COLO668 (cell line): ENCODE measurements at regions not wholly inside any gene's neighbourhood (a gene's known extent, or its start where the extent isn't known, plus 50 kb on each side); places are given as distances from the start of the nearest gene placed in this dataset.
"Not testable (repeated sequence)": the region's sequence is repeated elsewhere in the genome, so short reads cannot be mapped to it uniquely, and the experiment has no call there.

Experiments
- DNase-seq: peaks from one replicate; lab custom pipeline; 2025; ENCODE audit not compliant: unreplicated experiment; lab: John Stamatoyannopoulos, UW

- no peak for DNase-seq
These were observed 1338.2 kb upstream of the GJE1 start for GRCh38 chr6:140794544-140794943.

GRCh38 chr6:140790109-140790508, 1342.6 kb upstream of the GJE1 start:
- DNase-seq, result no peak

- DNase-seq, result no peak
These were observed 1343.3 kb upstream of the GJE1 start for GRCh38 chr6:140789466-140789865.

GRCh38 chr6:140785926-140786325, 1346.8 kb upstream of the GJE1 start:
- no peak for DNase-seq

GRCh38 chr6:140784573-140784972, 1348.2 kb upstream of the GJE1 start:
- DNase-seq, result no peak

- DNase-seq, result not testable (repeated sequence)
These were observed 1349.2 kb upstream of the GJE1 start for GRCh38 chr6:140783504-140783903.

- no peak for DNase-seq
These were observed 1349.8 kb upstream of the GJE1 start for GRCh38 chr6:140782941-140783340.

GRCh38 chr6:140779991-140780596, 1352.6 kb upstream of the GJE1 start:
- DNase-seq, result no peak

- no peak for DNase-seq
These were observed 1353.4 kb upstream of the GJE1 start for GRCh38 chr6:140779341-140779740.

GRCh38 chr6:140777780-140778179, 1354.9 kb upstream of the GJE1 start:
- no peak for DNase-seq

- DNase-seq, result no peak
These were observed 1357.7 kb upstream of the GJE1 start for GRCh38 chr6:140775061-140775460.

- DNase-seq, result no peak
These were observed 1358.6 kb upstream of the GJE1 start for GRCh38 chr6:140774080-140774505.

GRCh38 chr6:140773276-140773675, 1359.4 kb upstream of the GJE1 start:
- no peak for DNase-seq

GRCh38 chr6:140772576-140772975, 1360.1 kb upstream of the GJE1 start:
- no peak for DNase-seq

- no peak for DNase-seq
These were observed 1364.6 kb upstream of the GJE1 start for GRCh38 chr6:140768133-140768532.

GRCh38 chr6:140766999-140767398, 1365.7 kb upstream of the GJE1 start:
- DNase-seq, result no peak

- no peak for DNase-seq
These were observed 1374.4 kb upstream of the GJE1 start for GRCh38 chr6:140758169-140758877.

- no peak for DNase-seq
These were observed 1377.8 kb upstream of the CITED2 start for GRCh38 chr6:140752234-140752633.

GRCh38 chr6:140747114-140747513, 1372.7 kb upstream of the CITED2 start:
- no peak for DNase-seq

- no peak for DNase-seq
These were observed 1370.3 kb upstream of the CITED2 start for GRCh38 chr6:140744659-140745320.

GRCh38 chr6:140736231-140736630, 1361.8 kb upstream of the CITED2 start:
- no peak for DNase-seq

GRCh38 chr6:140732991-140733390, 1358.5 kb upstream of the CITED2 start:
- DNase-seq, result no peak
